Fibroblast of lung (primary cell): ENCODE measurements at regions not wholly inside any gene's neighbourhood (a gene's known extent, or its start where the extent isn't known, plus 50 kb on each side); places are given as distances from the start of the nearest gene placed in this dataset.
A peak's percentile ranks its signal among the peaks of the same experiment; 100 is the strongest.

Experiments
- DNase-seq, 2 donors: peaks; one replicate each; pipeline versions ENCODE4 v3.0.0 to v3.0.0-alpha.2; 2010; ENCODE audit warnings: low read depth in 2 of 2
- H2AFZ ChIP-seq: 2 replicates; pipeline ENCODE4 v1.5.1; 2012; ENCODE audit warnings: low read length, control low read depth, inconsistent platforms
- H3K27ac ChIP-seq: 2 replicates; pipeline ENCODE4 v1.5.1; 2011; ENCODE audit warnings: low read length, control low read depth; ENCODE audit not compliant: insufficient read depth
- H3K27me3 ChIP-seq: 2 replicates; pipeline ENCODE4 v1.5.1; 2011; ENCODE audit warnings: mild to moderate bottlenecking, low read length; ENCODE audit not compliant: control insufficient read depth, insufficient read depth
- H3K36me3 ChIP-seq: 2 replicates; pipeline ENCODE4 v1.5.1; 2011; ENCODE audit warnings: low read length; ENCODE audit not compliant: control insufficient read depth, insufficient read depth
- H3K4me1 ChIP-seq: 2 replicates; pipeline ENCODE4 v1.5.1; 2011; ENCODE audit warnings: low read length; ENCODE audit not compliant: control insufficient read depth, insufficient read depth; ENCODE audit errors: extremely low read depth
- H3K4me2 ChIP-seq: 2 replicates; pipeline ENCODE4 v1.5.1; 2011; ENCODE audit warnings: low read length, control low read depth; ENCODE audit not compliant: insufficient read depth; ENCODE audit errors: extremely low read depth
- H3K4me3 ChIP-seq, 4 experiments: fragments of 200-600 bp in 1 of 4; sonication (generic) in 1 of 4; replicated peaks in 1 of 4; 2 replicates each; pipeline ENCODE4 v1.5.1; 2011 to 2016; ENCODE audit warnings: low read length in 4 of 4, low read depth in 3 of 4, mild to moderate bottlenecking in 3 of 4, control low read depth in 2 of 4, inconsistent platforms in 1 of 4, mixed read lengths in 1 of 4; ENCODE audit not compliant: insufficient read depth in 1 of 4; ENCODE audit errors: control extremely low read depth in 1 of 4
- H3K79me2 ChIP-seq: 2 replicates; pipeline ENCODE4 v1.5.1; 2012; ENCODE audit warnings: mild to moderate bottlenecking, low read length, inconsistent platforms; ENCODE audit not compliant: control insufficient read depth, insufficient read depth
- H3K9ac ChIP-seq: 2 replicates; pipeline ENCODE4 v1.5.1; 2011; ENCODE audit warnings: mild to moderate bottlenecking, low read length, control low read depth; ENCODE audit not compliant: insufficient read depth
- H3K9me3 ChIP-seq: 2 replicates; pipeline ENCODE4 v1.5.1; 2012; ENCODE audit warnings: low read depth, low read length; ENCODE audit not compliant: control insufficient read depth, insufficient read depth
- H4K20me1 ChIP-seq: 2 replicates; pipeline ENCODE4 v1.5.1; 2011; ENCODE audit warnings: low read length; ENCODE audit not compliant: control insufficient read depth, insufficient read depth; ENCODE audit errors: extremely low read depth
- CTCF ChIP-seq, 2 donors: IDR thresholded peaks in 1 of 2; conservative IDR thresholded peaks in 1 of 2; 1 replicate in 1 of 2; 2 replicates in 1 of 2; pipeline ENCODE4 v1.5.1; 2011 to 2012; ENCODE audit warnings: low read length in 2 of 2, control low read depth in 1 of 2, inconsistent platforms in 1 of 2, low read depth in 1 of 2, mild to moderate bottlenecking in 1 of 2
- EZH2 ChIP-seq: IDR thresholded peaks from 2 replicates; pipeline ENCODE4 v1.5.1; 2012; ENCODE audit warnings: low read length, control low read depth, mild to moderate bottlenecking; ENCODE audit errors: missing control alignments

- DNase-seq = no peak
These were observed 92.4 kb downstream of the ZNF365 start for GRCh38 chr10:62466590-62466989.

GRCh38 chr10:62467527-62467926, 93.4 kb downstream of the ZNF365 start:
- DNase-seq = peak in 1 of 2 donors; percentile 80
- H4K20me1 ChIP-seq = no peaks in the 10 kb centered on the region
- no peaks in the 10 kb centered on the region for H3K27me3 ChIP-seq
- no peak overlapping the region for H3K9ac ChIP-seq
- TF ChIP-seq EZH2 = no peak
- no peak for TF ChIP-seq CTCF (conservative IDR thresholded peaks at IDR 0.05 in 1 of 2, IDR thresholded peaks at IDR 0.05 in 1 of 2; ENCODE audit: low read depth in 1 of 2, low read length in 2 of 2)
- no peak overlapping the region for H2AFZ ChIP-seq
- no peak overlapping the region for H3K4me3 ChIP-seq
- no peaks in the 10 kb centered on the region for H3K79me2 ChIP-seq
- H3K27ac ChIP-seq = no peak overlapping the region
- no peak overlapping the region for H3K4me2 ChIP-seq
- no peaks in the 10 kb centered on the region for H3K36me3 ChIP-seq
- no peaks in the 10 kb centered on the region for H3K4me1 ChIP-seq
- no peaks in the 10 kb centered on the region for H3K9me3 ChIP-seq

More at GRCh38 chr10:62466590-62466989, 92.4 kb downstream of the ZNF365 start:
- H3K9ac ChIP-seq = no peak overlapping the region
- TF ChIP-seq CTCF (conservative IDR thresholded peaks at IDR 0.05 in 1 of 2, IDR thresholded peaks at IDR 0.05 in 1 of 2; ENCODE audit: low read depth in 1 of 2, low read length in 2 of 2) (no peak), EZH2 (no peak)
- H3K36me3 ChIP-seq = no peaks in the 10 kb centered on the region
- no peaks in the 10 kb centered on the region for H3K27me3 ChIP-seq
- H3K4me2 ChIP-seq = no peak overlapping the region
- H3K4me1 ChIP-seq = no peaks in the 10 kb centered on the region
- H3K27ac ChIP-seq = no peak overlapping the region
- no peaks in the 10 kb centered on the region for H3K79me2 ChIP-seq
- H2AFZ ChIP-seq = no peak overlapping the region
- no peak overlapping the region for H3K4me3 ChIP-seq
- H3K9me3 ChIP-seq = no peaks in the 10 kb centered on the region
- H4K20me1 ChIP-seq = no peaks in the 10 kb centered on the region

- no peak overlapping the region for H3K27ac ChIP-seq
- H3K36me3 ChIP-seq = no peaks in the 10 kb centered on the region
- no peak overlapping the region for H3K4me2 ChIP-seq
- H3K4me1 ChIP-seq = no peaks in the 10 kb centered on the region
- H3K79me2 ChIP-seq = no peaks in the 10 kb centered on the region
- H3K27me3 ChIP-seq = no peaks in the 10 kb centered on the region
- TF ChIP-seq CTCF (conservative IDR thresholded peaks at IDR 0.05 in 1 of 2, IDR thresholded peaks at IDR 0.05 in 1 of 2; ENCODE audit: low read depth in 1 of 2, low read length in 2 of 2) (no peak), EZH2 (no peak)
- no peaks in the 10 kb centered on the region for H4K20me1 ChIP-seq
- no peak overlapping the region for H3K9ac ChIP-seq
- no peak overlapping the region for H2AFZ ChIP-seq
- DNase-seq = peak in 1 of 2 donors; percentile 34
- no peak overlapping the region for H3K4me3 ChIP-seq
- H3K9me3 ChIP-seq = no peaks in the 10 kb centered on the region
These were observed 97.5 kb downstream of the ZNF365 start for GRCh38 chr10:62471711-62472110.
